IMR-90 (cell line): ENCODE measurements at regions not wholly inside any gene's neighbourhood (a gene's known extent, or its start where the extent isn't known, plus 50 kb on each side); places are given as distances from the start of the nearest gene placed in this dataset.

ENCODE experiments used
- ATAC-seq: fragments of 200-7000 bp; cut with Tn5 transposase; 2 replicates; pipeline ENCODE4 v1.9.1; 2020; ENCODE audit warnings: low read depth, mild to moderate bottlenecking, moderate library complexity
- BruUV-seq: library from RNA; stranded (reverse); fragments of 400-500 nt; replicated peaks from 2 replicates; lab custom pipeline; 2021; lab: Mats Ljungman, UMichigan
- CTCF ChIA-PET: fragments of 300-600 bp; formaldehyde crosslinking; extraction: SDS; loops from one replicate; lab custom pipeline; 2021; ENCODE audit warnings: antibody characterized with exemption; lab: Yijun Ruan, JAX
- POLR2A ChIA-PET: fragments of 300-600 bp; sonication (Branson Sonifier 250); formaldehyde crosslinking; loops from one replicate; lab custom pipeline; 2022; ENCODE audit warnings: antibody characterized with exemption; ENCODE audit not compliant: unreplicated experiment; lab: Charles Lee
- DNase-seq: peaks from one replicate; pipeline ENCODE4 v3.0.0; 2013
- H2AFZ ChIP-seq: replicated peaks from 2 replicates; pipeline ENCODE3; 2013; ENCODE audit warnings: low read length, mild to moderate bottlenecking; ENCODE audit not compliant: poor library complexity
- H2AK5ac ChIP-seq: 2 replicates; pipeline ENCODE4 v1.6.1; 2013; ENCODE audit warnings: low read depth, low read length, inconsistent platforms
- H2AK9ac ChIP-seq: replicated peaks from 2 replicates; pipeline ENCODE3; 2013; ENCODE audit warnings: mild to moderate bottlenecking, low read depth, low read length, moderate library complexity; ENCODE audit not compliant: poor library complexity
- H2BK120ac ChIP-seq: 2 replicates; pipeline ENCODE4 v1.6.1; 2013; ENCODE audit warnings: low read depth, low read length, inconsistent platforms
- H2BK15ac ChIP-seq: 3 replicates; pipeline ENCODE4 v1.6.1; 2013; ENCODE audit warnings: low read depth, low read length, inconsistent platforms
- H2BK20ac ChIP-seq: 2 replicates; pipeline ENCODE4 v1.6.1; 2013; ENCODE audit warnings: low read depth, mild to moderate bottlenecking, inconsistent platforms, low read length, moderate library complexity
- H2BK5ac ChIP-seq: 2 replicates; pipeline ENCODE4 v1.6.1; 2013; ENCODE audit warnings: mild to moderate bottlenecking, low read depth, low read length, inconsistent platforms; ENCODE audit not compliant: poor library complexity, severe bottlenecking
- H3K14ac ChIP-seq: replicated peaks from 2 replicates; pipeline ENCODE4 v1.6.1; 2013; ENCODE audit warnings: low read depth, low read length, inconsistent platforms
- H3K18ac ChIP-seq: 2 replicates; pipeline ENCODE4 v1.6.1; 2013; ENCODE audit warnings: low read depth, low read length, control low read depth
- H3K23ac ChIP-seq: 2 replicates; pipeline ENCODE4 v1.6.1; 2013; ENCODE audit warnings: low read depth, low read length, inconsistent platforms
- H3K27ac ChIP-seq: 2 replicates; pipeline ENCODE4 v1.5.1; 2013; ENCODE audit warnings: mild to moderate bottlenecking, control low read depth, low read length; ENCODE audit not compliant: insufficient read depth
- H3K27me3 ChIP-seq: 2 replicates; pipeline ENCODE4 v1.6.1; 2013; ENCODE audit warnings: low read length; ENCODE audit not compliant: control insufficient read depth, insufficient read depth
- H3K36me3 ChIP-seq: 2 replicates; pipeline ENCODE4 v1.6.1; 2013; ENCODE audit warnings: low read length, mixed read lengths; ENCODE audit not compliant: control insufficient read depth, insufficient read depth
- H3K4ac ChIP-seq: 2 replicates; pipeline ENCODE4 v1.6.1; 2013; ENCODE audit warnings: low read depth, low read length, inconsistent platforms
- H3K4me1 ChIP-seq: 2 replicates; pipeline ENCODE4 v1.6.1; 2013; ENCODE audit warnings: low read length, mixed read lengths; ENCODE audit not compliant: control insufficient read depth, insufficient read depth
- H3K4me2 ChIP-seq: 2 replicates; pipeline ENCODE4 v1.6.1; 2013; ENCODE audit warnings: low read depth, mild to moderate bottlenecking, control low read depth, low read length, moderate library complexity
- H3K4me3 ChIP-seq: 2 replicates; pipeline ENCODE4 v1.5.1; 2013; ENCODE audit warnings: low read depth, mild to moderate bottlenecking, control low read depth, low read length, moderate library complexity; ENCODE audit not compliant: insufficient read depth
- H3K56ac ChIP-seq: 2 replicates; pipeline ENCODE4 v1.6.1; 2013; ENCODE audit warnings: low read length, inconsistent platforms; ENCODE audit not compliant: insufficient read depth; ENCODE audit errors: extremely low read depth
- H3K79me1 ChIP-seq, 2 experiments: 2 replicates each; pipeline ENCODE4 v1.6.1; 2013; ENCODE audit warnings: low read length in 2 of 2, inconsistent platforms in 1 of 2, low read depth in 1 of 2
- H3K9ac ChIP-seq: 2 replicates; pipeline ENCODE4 v1.6.1; 2013; ENCODE audit warnings: low read depth, low read length, control low read depth
- H3K9me1 ChIP-seq: 2 replicates; pipeline ENCODE4 v1.6.1; 2013; ENCODE audit warnings: low read length, inconsistent platforms; ENCODE audit not compliant: insufficient read depth
- H3K9me3 ChIP-seq: 2 replicates; pipeline ENCODE4 v1.6.1; 2013; ENCODE audit warnings: low read length; ENCODE audit not compliant: control insufficient read depth, insufficient read depth
- H4K20me1 ChIP-seq: 2 replicates; pipeline ENCODE4 v1.6.1; 2013; ENCODE audit warnings: low read length, inconsistent platforms; ENCODE audit not compliant: insufficient read depth
- H4K5ac ChIP-seq: 2 replicates; pipeline ENCODE4 v1.6.1; 2013; ENCODE audit warnings: mild to moderate bottlenecking, low read depth, low read length, control low read depth
- H4K8ac ChIP-seq, 2 experiments: 2 replicates each; pipeline ENCODE4 v1.6.1; 2013; ENCODE audit warnings: low read depth in 2 of 2, low read length in 2 of 2, control low read depth in 1 of 2, inconsistent platforms in 1 of 2
- H4K91ac ChIP-seq: 2 replicates; pipeline ENCODE4 v1.6.1; 2013; ENCODE audit warnings: low read depth, low read length, inconsistent platforms; ENCODE audit not compliant: insufficient read depth
- BHLHE40 ChIP-seq: fragments of 150-350 bp; IDR thresholded peaks from 2 replicates; pipeline ENCODE4 v1.6.1; 2016; ENCODE audit warnings: mild to moderate bottlenecking, low read depth, low read length
- CEBPB ChIP-seq: IDR thresholded peaks from 2 replicates; pipeline ENCODE4 v1.6.1; 2012; ENCODE audit warnings: low read depth, low read length, improper control_type of control experiment
- CHD1 ChIP-seq: IDR thresholded peaks from 2 replicates; pipeline ENCODE4 v1.6.1; 2012; ENCODE audit warnings: low read depth, low read length, improper control_type of control experiment
- CTCF ChIP-seq: conservative IDR thresholded peaks from 2 replicates; pipeline ENCODE4 v1.5.1; 2012; ENCODE audit warnings: mild to moderate bottlenecking, low read depth, low read length, improper control_type of control experiment
- FOS ChIP-seq: fragments of 150-350 bp; IDR thresholded peaks from 2 replicates; pipeline ENCODE4 v1.6.1; 2016; ENCODE audit warnings: low read depth, low read length
- MAFK ChIP-seq: IDR thresholded peaks from 2 replicates; pipeline ENCODE4 v1.6.1; 2012; ENCODE audit warnings: low read depth, low read length, improper control_type of control experiment
- MAZ ChIP-seq: IDR thresholded peaks from 2 replicates; pipeline ENCODE4 v1.6.1; 2012; ENCODE audit warnings: low read depth, mild to moderate bottlenecking, low read length, improper control_type of control experiment, moderate library complexity, borderline replicate concordance
- MXI1 ChIP-seq: IDR thresholded peaks from 2 replicates; pipeline ENCODE4 v1.6.1; 2012; ENCODE audit warnings: low read depth, mild to moderate bottlenecking, low read length, moderate library complexity, borderline replicate concordance
- NFE2L2 ChIP-seq: fragments of 150-350 bp; IDR thresholded peaks from 2 replicates; pipeline ENCODE4 v1.6.1; 2016; ENCODE audit warnings: low read depth, mild to moderate bottlenecking, low read length
- POLR2A ChIP-seq: IDR thresholded peaks from 2 replicates; pipeline ENCODE4 v1.6.1; 2012; ENCODE audit warnings: mild to moderate bottlenecking, low read depth, low read length
- RAD21 ChIP-seq: IDR thresholded peaks from 2 replicates; pipeline ENCODE4 v1.6.1; 2012; ENCODE audit warnings: low read length, improper control_type of control experiment
- RCOR1 ChIP-seq: IDR thresholded peaks from 2 replicates; pipeline ENCODE4 v1.6.1; 2012; ENCODE audit warnings: mild to moderate bottlenecking, low read length, improper control_type of control experiment; ENCODE audit not compliant: insufficient replicate concordance
- RFX5 ChIP-seq: IDR thresholded peaks from 2 replicates; pipeline ENCODE4 v1.8.0; 2012; ENCODE audit warnings: low read depth, mild to moderate bottlenecking, low read length, moderate library complexity
- WGBS, 2 experiments: methylation state at CpG; one replicate each; pipeline versions ENCODE4 v1.1.5 to v1.1.7; 2013; ENCODE audit warnings: missing lambda C conversion rate in 2 of 2; ENCODE audit not compliant: insufficient read length in 1 of 2; ENCODE audit errors: extremely low coverage in 2 of 2; 5-methylcytosine and 5-hydroxymethylcytosine counted together
- dilution Hi-C: fragments of 300-500 bp; cut with HindIII; formaldehyde crosslinking; loops from one replicate; pipeline ENCODE4 v1.14.3; 2018; ENCODE audit warnings: low sequenced_read_pairs; ENCODE audit not compliant: unreplicated experiment
- in situ Hi-C: fragments of 300-500 bp; cut with MboI; formaldehyde crosslinking; loops from 3 replicates; pipeline ENCODE4 v1.14.3; 2019; ENCODE audit warnings: low sequenced_read_pairs, inconsistent platforms, mixed read lengths
- intact Hi-C: fragments of 100-400 bp; cut with micrococcal nuclease; formaldehyde crosslinking; loops from 2 replicates; pipeline ENCODE4 v1.10.0; 2022
- TF ChIP-seq, protein P1 (sequence below): fragments of 150-350 bp; IDR thresholded peaks from 2 replicates; pipeline ENCODE4 v1.6.1; 2017; ENCODE audit warnings: mild to moderate bottlenecking, antibody characterized with exemption, low read length, low read depth
- TF ChIP-seq, protein P2 (sequence below): fragments of 150-350 bp; IDR thresholded peaks from 2 replicates; pipeline ENCODE4 v1.6.1; 2016; ENCODE audit warnings: low read depth, mild to moderate bottlenecking, low read length, moderate library complexity, borderline replicate concordance

- no peak overlapping the region for H3K4ac ChIP-seq
- no peak overlapping the region for H3K4me2 ChIP-seq
- no peak overlapping the region for H3K18ac ChIP-seq
- H2BK5ac ChIP-seq: no peak overlapping the region
- H3K23ac ChIP-seq: no peak overlapping the region
- no peak for ATAC-seq
- H3K27me3 ChIP-seq: no peaks in the 10 kb centered on the region
- dilution Hi-C loops (no loop called here), in situ Hi-C loops (no loop called here), intact Hi-C loops (no loop called here)
- WGBS, 2 experiments: 40% methylated on average over 1 of the region's 13 CpGs; no CpG with 5 or more reads in 1 of the 2 experiments
- H3K27ac ChIP-seq: no peak overlapping the region
- no peak overlapping the region for H3K4me3 ChIP-seq
- no peak overlapping the region for H4K91ac ChIP-seq
- H3K79me1 ChIP-seq: no peaks in the 10 kb centered on the region
- H2AFZ ChIP-seq: no peak overlapping the region
- no peak overlapping the region for H3K14ac ChIP-seq
- no peak overlapping the region for H2AK5ac ChIP-seq
- DNase-seq: no peak
- no peaks in the 10 kb centered on the region for H3K4me1 ChIP-seq
- H4K20me1 ChIP-seq: no peaks in the 10 kb centered on the region
- H3K9me3 ChIP-seq: 0 out of 2 replicates have a peak, but pooled peaks cover 3% of the 10 kb centered on the region
- CTCF ChIA-PET: no interaction called here
- no TSS peak for BruUV-seq
- no peak overlapping the region for H2BK20ac ChIP-seq
- no peaks in the 10 kb centered on the region for H3K9me1 ChIP-seq
- no peak overlapping the region for H4K5ac ChIP-seq
- no peak overlapping the region for H2BK15ac ChIP-seq
- H3K36me3 ChIP-seq: no peaks in the 10 kb centered on the region
- POLR2A ChIA-PET: no interaction called here
- no peak overlapping the region for H4K8ac ChIP-seq
- H3K56ac ChIP-seq: no peak overlapping the region
- H2BK120ac ChIP-seq: no peak overlapping the region
- no peak overlapping the region for H3K9ac ChIP-seq
- no peak overlapping the region for H2AK9ac ChIP-seq
- no peak for TF ChIP-seq MAZ
- no peak for TF ChIP-seq POLR2A
- TF ChIP-seq MAFK: no peak
- TF ChIP-seq, protein P1, sequence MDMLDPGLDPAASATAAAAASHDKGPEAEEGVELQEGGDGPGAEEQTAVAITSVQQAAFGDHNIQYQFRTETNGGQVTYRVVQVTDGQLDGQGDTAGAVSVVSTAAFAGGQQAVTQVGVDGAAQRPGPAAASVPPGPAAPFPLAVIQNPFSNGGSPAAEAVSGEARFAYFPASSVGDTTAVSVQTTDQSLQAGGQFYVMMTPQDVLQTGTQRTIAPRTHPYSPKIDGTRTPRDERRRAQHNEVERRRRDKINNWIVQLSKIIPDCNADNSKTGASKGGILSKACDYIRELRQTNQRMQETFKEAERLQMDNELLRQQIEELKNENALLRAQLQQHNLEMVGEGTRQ: no peak
- TF ChIP-seq FOS: no peak
- TF ChIP-seq RCOR1: no peak
- no peak for TF ChIP-seq RFX5
- no peak for TF ChIP-seq MXI1
- no peak for TF ChIP-seq CTCF
- TF ChIP-seq, protein P2, sequence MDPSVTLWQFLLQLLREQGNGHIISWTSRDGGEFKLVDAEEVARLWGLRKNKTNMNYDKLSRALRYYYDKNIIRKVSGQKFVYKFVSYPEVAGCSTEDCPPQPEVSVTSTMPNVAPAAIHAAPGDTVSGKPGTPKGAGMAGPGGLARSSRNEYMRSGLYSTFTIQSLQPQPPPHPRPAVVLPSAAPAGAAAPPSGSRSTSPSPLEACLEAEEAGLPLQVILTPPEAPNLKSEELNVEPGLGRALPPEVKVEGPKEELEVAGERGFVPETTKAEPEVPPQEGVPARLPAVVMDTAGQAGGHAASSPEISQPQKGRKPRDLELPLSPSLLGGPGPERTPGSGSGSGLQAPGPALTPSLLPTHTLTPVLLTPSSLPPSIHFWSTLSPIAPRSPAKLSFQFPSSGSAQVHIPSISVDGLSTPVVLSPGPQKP: no peak
- no peak for TF ChIP-seq CEBPB
- TF ChIP-seq CHD1: no peak
- TF ChIP-seq BHLHE40: no peak
- TF ChIP-seq NFE2L2: no peak
- no peak for TF ChIP-seq RAD21
These were observed 141.8 kb upstream of the MAST4 start for GRCh38 chr5:66454186-66455078.
